Neural cell (in vitro differentiated cells): ENCODE measurements at regions not wholly inside any gene's neighbourhood (a gene's known extent, or its start where the extent isn't known, plus 50 kb on each side); places are given as distances from the start of the nearest gene placed in this dataset.

Source experiments
- CTCF ChIP-seq: fragments of 450-650 bp; IDR thresholded peaks from 2 replicates; pipeline ENCODE4 v1.5.1; 2014; ENCODE audit warnings: antibody characterized with exemption, mild to moderate bottlenecking, moderate library complexity; ENCODE audit not compliant: poor library complexity, severe bottlenecking
- EP300 ChIP-seq: fragments of 450-650 bp; conservative IDR thresholded peaks from 2 replicates; pipeline ENCODE4 v1.6.1; 2014; ENCODE audit warnings: antibody characterized with exemption, mild to moderate bottlenecking, moderate library complexity; ENCODE audit not compliant: poor library complexity, severe bottlenecking
- EZH2 ChIP-seq: fragments of 200-600, 300-800 bp; shearing (Covaris generic), sonication (generic); IDR thresholded peaks from 2 replicates; pipeline ENCODE4 v1.6.1; 2014; ENCODE audit warnings: antibody characterized with exemption, low read length, borderline replicate concordance, mild to moderate bottlenecking; ENCODE audit not compliant: insufficient read depth, poor library complexity, severe bottlenecking
- MXI1 ChIP-seq: fragments of 450-650 bp; conservative IDR thresholded peaks from 2 replicates; pipeline ENCODE4 v1.6.1; 2014; ENCODE audit warnings: antibody characterized with exemption, mild to moderate bottlenecking; ENCODE audit not compliant: poor library complexity, severe bottlenecking
- POLR2AphosphoS5 ChIP-seq: IDR thresholded peaks from 2 replicates; pipeline ENCODE4 v1.6.1; 2012
- RAD21 ChIP-seq: fragments of 450-650 bp; conservative IDR thresholded peaks from 2 replicates; pipeline ENCODE4 v1.6.1; 2014; ENCODE audit warnings: antibody characterized with exemption, mild to moderate bottlenecking, moderate library complexity
- REST ChIP-seq: IDR thresholded peaks from 2 replicates; pipeline ENCODE4 v1.6.1; 2012; ENCODE audit warnings: borderline replicate concordance
- SMC3 ChIP-seq: fragments of 450-650 bp; conservative IDR thresholded peaks from 2 replicates; pipeline ENCODE4 v1.6.1; 2014; ENCODE audit warnings: antibody characterized with exemption, mild to moderate bottlenecking, moderate library complexity; ENCODE audit not compliant: poor library complexity
- TAF1 ChIP-seq: IDR thresholded peaks from 2 replicates; pipeline ENCODE4 v1.6.1; 2012; ENCODE audit warnings: low read depth

- TF ChIP-seq CTCF = no peak
- no peak for TF ChIP-seq REST
- no peak for TF ChIP-seq EZH2
- TF ChIP-seq SMC3 = no peak
- no peak for TF ChIP-seq POLR2AphosphoS5
- no peak for TF ChIP-seq MXI1
- no peak for TF ChIP-seq EP300
- no peak for TF ChIP-seq RAD21
- TF ChIP-seq TAF1 = no peak
Measured at GRCh38 chr11:91314521-91314920, 910.1 kb upstream of the FAT3 start.
